ENCODE measurements at regions not wholly inside any gene's neighbourhood (a gene's known extent, or its start where the extent isn't known, plus 50 kb on each side); places are given as distances from the start of the nearest gene placed in this dataset.
A peak's percentile ranks its signal among the peaks of the same experiment; 100 is the strongest.

- Histone ChIP-seq H3K27ac (replicated peaks in 1 of 4) (peak overlapping the region in 1 of 4 donors; percentile 5), H3K9me3 (no peaks in the 10 kb centered on the region), H3K4me1 (peaks cover 0 to 14% (median 13%) of the 10 kb centered on the region in 4 donors), H3K36me3 (no peaks in the 10 kb centered on the region), H3K27me3 (peaks cover 0 to 3% (median 0%) of the 10 kb centered on the region in 4 donors), H3K4me3 (peak overlapping the region in 1 of 4 donors; percentile 15)
- DNase-seq (ENCODE audit: extremely low spot score): no peak
- WGBS: 14% methylated on average over 14 of the region's 14 CpGs
- TF ChIP-seq POLR2A (IDR thresholded peaks at IDR 0.05; ENCODE audit: low read depth): no peak
- peak; percentile 5 to 41 for TF ChIP-seq POLR2AphosphoS5 (IDR thresholded peaks at IDR 0.05)
- intact Hi-C loops (cut with DNase I): no loop called here
Measured at GRCh38 chr7:51647931-51648351, 331.3 kb upstream of the COBL start.

GRCh38 chr7:51647486-51647885, 330.9 kb upstream of the COBL start:
- Histone ChIP-seq H3K4me3 (no peak overlapping the region), H3K4me1 (peaks cover 0 to 14% (median 13%) of the 10 kb centered on the region in 4 donors), H3K27me3 (peaks cover 0 to 3% (median 0%) of the 10 kb centered on the region in 4 donors), H3K9me3 (no peaks in the 10 kb centered on the region), H3K36me3 (no peaks in the 10 kb centered on the region), H3K27ac (replicated peaks in 1 of 4) (peak overlapping the region in 1 of 4 donors; percentile 5)
- intact Hi-C loops (cut with DNase I): no loop called here
- TF ChIP-seq EP300 (IDR thresholded peaks at IDR 0.05) (no peak), POLR2AphosphoS5 (IDR thresholded peaks at IDR 0.05) (no peak)
- 41% methylated on average over 5 of the region's 5 CpGs for WGBS
- DNase-seq (ENCODE audit: extremely low spot score): no peak

- Histone ChIP-seq H3K4me3 (no peak overlapping the region), H3K9me3 (no peaks in the 10 kb centered on the region), H3K4me1 (peaks cover 0 to 14% (median 13%) of the 10 kb centered on the region in 4 donors), H3K27me3 (peaks cover 0 to 3% (median 0%) of the 10 kb centered on the region in 4 donors), H3K36me3 (no peaks in the 10 kb centered on the region), H3K27ac (replicated peaks in 1 of 4) (no peak overlapping the region)
- DNase-seq (ENCODE audit: extremely low spot score): no peak
- no peak for TF ChIP-seq EP300 (IDR thresholded peaks at IDR 0.05)
- TF ChIP-seq POLR2A (IDR thresholded peaks at IDR 0.05; ENCODE audit: low read depth): no peak
- TF ChIP-seq POLR2AphosphoS5 (IDR thresholded peaks at IDR 0.05): no peak
- TF ChIP-seq CTCF (IDR thresholded peaks at IDR 0.05): no peak
- WGBS: 95% methylated on average over 11 of the region's 16 CpGs
- intact Hi-C loops (cut with DNase I): no loop called here
Measured at GRCh38 chr7:51645702-51646298, 329.2 kb upstream of the COBL start.

- WGBS: 81% methylated on average over 11 of the region's 11 CpGs
- no peak overlapping the region for H3K4me3 ChIP-seq
- H3K9me3 ChIP-seq: no peaks in the 10 kb centered on the region
- no peak overlapping the region for H3K27ac ChIP-seq (replicated peaks in 1 of 4)
- TF ChIP-seq EP300 (IDR thresholded peaks at IDR 0.05) (no peak), POLR2AphosphoS5 (IDR thresholded peaks at IDR 0.05) (no peak), CTCF (IDR thresholded peaks at IDR 0.05) (no peak), POLR2A (IDR thresholded peaks at IDR 0.05; ENCODE audit: low read depth) (no peak)
- intact Hi-C loops (cut with DNase I): no loop called here
- H3K36me3 ChIP-seq: no peaks in the 10 kb centered on the region
- H3K4me1 ChIP-seq: peaks cover 0 to 14% (median 13%) of the 10 kb centered on the region in 4 donors
- DNase-seq (ENCODE audit: extremely low spot score): no peak
- peaks cover 0 to 3% (median 0%) of the 10 kb centered on the region in 4 donors for H3K27me3 ChIP-seq
Measured at GRCh38 chr7:51645255-51645654, 328.6 kb upstream of the COBL start.

GRCh38 chr7:51644216-51644615, 327.6 kb upstream of the COBL start:
- Histone ChIP-seq H3K4me3 (no peak overlapping the region), H3K9me3 (no peaks in the 10 kb centered on the region), H3K27me3 (peaks cover 0 to 3% (median 0%) of the 10 kb centered on the region in 4 donors), H3K36me3 (no peaks in the 10 kb centered on the region), H3K4me1 (peaks cover 0 to 14% (median 13%) of the 10 kb centered on the region in 4 donors), H3K27ac (replicated peaks in 1 of 4) (no peak overlapping the region)
- 95% methylated on average over 2 of the region's 2 CpGs for WGBS
- TF ChIP-seq POLR2A (IDR thresholded peaks at IDR 0.05; ENCODE audit: low read depth) (no peak), CTCF (IDR thresholded peaks at IDR 0.05) (no peak), EP300 (IDR thresholded peaks at IDR 0.05) (no peak), POLR2AphosphoS5 (IDR thresholded peaks at IDR 0.05) (no peak)
- intact Hi-C loops (cut with DNase I): no loop called here
- no peak for DNase-seq (ENCODE audit: extremely low spot score)
